ENCODE measurements at regions not wholly inside any gene's neighbourhood (a gene's known extent, or its start where the extent isn't known, plus 50 kb on each side); places are given as distances from the start of the nearest gene placed in this dataset.

GRCh38 chr5:28483327-28484025 lies 1445.1 kb upstream of the CDH9 start:
- TF ChIP-seq CTCF (IDR thresholded peaks at IDR 0.05) = no peak
- Histone ChIP-seq H3K9me3 (no peaks in the 10 kb centered on the region), H3K4me1 (no peaks in the 10 kb centered on the region), H3K27ac (no peak overlapping the region), H3K4me3 (no peak overlapping the region), H3K27me3 (no peaks in the 10 kb centered on the region), H3K36me3 (no peaks in the 10 kb centered on the region)
- no peak for DNase-seq (ENCODE audit: low spot score)

DNA sequence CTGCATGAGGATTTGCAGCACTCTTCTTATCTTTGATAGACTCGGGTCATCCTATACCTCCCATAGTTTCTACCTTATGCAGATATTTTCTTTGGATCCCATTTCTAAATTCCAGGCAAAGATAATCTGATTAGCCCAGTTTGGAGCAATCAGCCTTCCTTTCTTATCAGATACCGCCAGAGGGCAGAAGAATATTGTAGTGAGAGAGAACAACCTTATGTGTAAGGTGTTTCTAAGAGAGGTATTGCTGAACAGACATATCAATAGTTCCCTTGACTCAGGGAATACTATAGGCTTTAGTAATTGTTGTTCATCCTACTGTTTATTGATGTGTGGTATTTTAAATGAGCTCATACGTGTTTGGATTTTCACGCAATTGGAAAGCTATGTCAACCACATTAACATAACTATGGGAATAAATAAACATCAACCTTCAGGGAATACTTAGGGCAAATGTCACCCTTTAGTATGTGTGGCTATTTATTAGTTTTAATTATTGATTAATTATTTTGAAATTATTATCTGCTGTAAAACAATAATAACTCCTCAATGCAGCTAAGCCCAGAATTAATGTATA lies 1435.2 kb upstream of the CDH9 start:
- H3K4me3 ChIP-seq = no peak overlapping the region
- no peak for DNase-seq (ENCODE audit: low spot score)

GRCh38 chr5:28468166-28468565 lies 1429.8 kb upstream of the CDH9 start:
- Histone ChIP-seq H3K4me1 (no peaks in the 10 kb centered on the region), H3K27ac (no peak overlapping the region), H3K4me3 (no peak overlapping the region), H3K27me3 (no peaks in the 10 kb centered on the region), H3K9me3 (no peaks in the 10 kb centered on the region), H3K36me3 (no peaks in the 10 kb centered on the region)
- no peak for DNase-seq (ENCODE audit: low spot score)
- no peak for TF ChIP-seq CTCF (IDR thresholded peaks at IDR 0.05)

More for the DNA sequence above, 1435.2 kb upstream of the CDH9 start:
- Histone ChIP-seq H3K9me3 (no peaks in the 10 kb centered on the region), H3K36me3 (no peaks in the 10 kb centered on the region), H3K27ac (no peak overlapping the region), H3K27me3 (no peaks in the 10 kb centered on the region), H3K4me1 (no peaks in the 10 kb centered on the region)
- no peak for TF ChIP-seq CTCF (IDR thresholded peaks at IDR 0.05)

- no peak overlapping the region for H3K4me3 ChIP-seq
- no peak for TF ChIP-seq CTCF (IDR thresholded peaks at IDR 0.05)
- no peak for DNase-seq (ENCODE audit: low spot score)
- H3K27me3 ChIP-seq = no peaks in the 10 kb centered on the region
- no peaks in the 10 kb centered on the region for H3K36me3 ChIP-seq
- H3K9me3 ChIP-seq = no peaks in the 10 kb centered on the region
- no peak overlapping the region for H3K27ac ChIP-seq
- H3K4me1 ChIP-seq = no peaks in the 10 kb centered on the region
Measured at GRCh38 chr5:28463728-28464127, 1425.3 kb upstream of the CDH9 start.

DNA sequence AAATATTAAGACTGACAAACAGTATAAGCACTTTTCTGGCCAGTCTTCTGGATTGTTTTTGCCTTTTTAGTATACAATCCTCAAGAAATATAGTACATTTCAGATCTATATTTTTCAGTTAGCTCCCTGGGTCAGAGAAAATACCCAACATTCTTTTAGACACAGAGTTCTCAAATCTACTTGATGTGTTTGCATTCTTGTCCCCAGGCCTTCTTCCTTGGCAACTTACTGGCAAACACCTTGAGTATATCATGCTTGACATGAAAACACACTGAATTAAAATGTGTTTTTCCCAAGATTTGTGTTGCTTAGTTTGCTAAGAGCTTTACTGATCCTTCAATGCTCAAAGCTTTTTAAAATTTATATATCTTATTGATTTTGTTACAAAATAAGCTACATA lies 1413.1 kb upstream of the CDH9 start:
- H3K27me3 ChIP-seq = no peaks in the 10 kb centered on the region
- H3K4me3 ChIP-seq = no peak overlapping the region
- no peaks in the 10 kb centered on the region for H3K36me3 ChIP-seq
- no peak overlapping the region for H3K27ac ChIP-seq
- TF ChIP-seq CTCF (IDR thresholded peaks at IDR 0.05) = no peak
- H3K4me1 ChIP-seq = no peaks in the 10 kb centered on the region
- H3K9me3 ChIP-seq = peaks cover 0 to 2% of the 10 kb centered on the region in 2 donors
- no peak for DNase-seq (ENCODE audit: low spot score)

- Histone ChIP-seq H3K27me3 (no peaks in the 10 kb centered on the region), H3K27ac (no peak overlapping the region), H3K9me3 (peaks cover 0 to 7% of the 10 kb centered on the region in 2 donors), H3K4me3 (no peak overlapping the region), H3K4me1 (no peaks in the 10 kb centered on the region), H3K36me3 (no peaks in the 10 kb centered on the region)
- DNase-seq (ENCODE audit: low spot score) = no peak
- no peak for TF ChIP-seq CTCF (IDR thresholded peaks at IDR 0.05)
Measured at GRCh38 chr5:28450997-28451396, 1412.6 kb upstream of the CDH9 start.
